Activated naive CD4-positive, alpha-beta T cell treated with anti-CD3 and anti-CD28 coated beads, Interleukin-2, amount 10 ng/mL, durations not matched to agents 7 days and 5 days (primary cell): ENCODE measurements at regions not wholly inside any gene's neighbourhood (a gene's known extent, or its start where the extent isn't known, plus 50 kb on each side); places are given as distances from the start of the nearest gene placed in this dataset.
"Not testable (repeated sequence)": the region's sequence is repeated elsewhere in the genome, so short reads cannot be mapped to it uniquely, and the experiment has no call there.

Experiments used
- CTCF ChIA-PET: fragments of 350-600 bp; sonication (Branson Sonifier 250); formaldehyde crosslinking; loops from one replicate; lab custom pipeline; 2021; ENCODE audit warnings: antibody characterized with exemption; lab: Charles Lee
- DNase-seq: peaks from one replicate; pipeline ENCODE4 v3.0.0-alpha.2; 2020
- H3K27ac Mint-ChIP-seq: one replicate; pipeline ENCODE4 v1.8.0; 2021; ENCODE audit warnings: mild to moderate bottlenecking, moderate library complexity, mixed read lengths
- H3K27me3 Mint-ChIP-seq: one replicate; pipeline ENCODE4 v1.8.0; 2021; ENCODE audit warnings: mild to moderate bottlenecking, mixed read lengths
- H3K36me3 Mint-ChIP-seq: one replicate; pipeline ENCODE4 v1.8.0; 2021; ENCODE audit warnings: mixed read lengths
- H3K4me1 Mint-ChIP-seq: one replicate; pipeline ENCODE4 v1.8.0; 2021; ENCODE audit warnings: mixed read lengths
- H3K4me3 Mint-ChIP-seq: one replicate; pipeline ENCODE4 v1.8.0; 2021; ENCODE audit warnings: mild to moderate bottlenecking, moderate library complexity, mixed read lengths
- H3K9me3 Mint-ChIP-seq: one replicate; pipeline ENCODE4 v1.8.0; 2021; ENCODE audit warnings: mixed read lengths

DNA sequence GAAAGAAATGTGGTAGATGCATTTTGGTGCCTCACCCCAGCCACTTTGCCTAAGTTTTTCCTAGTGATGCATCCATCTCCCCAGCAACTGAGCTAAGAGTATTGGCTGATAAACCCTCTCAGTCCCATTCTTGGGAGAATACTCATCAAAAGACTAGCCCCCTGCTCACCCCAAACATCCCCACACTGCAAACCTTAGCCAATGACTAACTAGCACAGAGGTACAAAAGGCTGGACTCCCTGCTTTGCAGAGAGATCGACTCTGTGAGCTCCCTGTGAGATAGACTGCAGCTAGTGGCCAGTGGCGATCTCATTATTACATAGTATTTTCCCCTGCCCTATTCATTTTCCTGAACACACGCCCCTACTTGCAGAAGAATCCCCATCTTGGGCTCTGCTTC lies 155.3 kb downstream of the HHIPL2 start:
- no peak overlapping the region for H3K27ac Mint-ChIP-seq
- CTCF ChIA-PET = no interaction called here
- no peak overlapping the region for H3K4me3 Mint-ChIP-seq
- H3K4me1 Mint-ChIP-seq = no peaks in the 10 kb centered on the region
- H3K27me3 Mint-ChIP-seq = peaks cover 7% of the 10 kb centered on the region
- no peak for DNase-seq
- H3K9me3 Mint-ChIP-seq = peaks cover 4% of the 10 kb centered on the region
- no peaks in the 10 kb centered on the region for H3K36me3 Mint-ChIP-seq

DNA sequence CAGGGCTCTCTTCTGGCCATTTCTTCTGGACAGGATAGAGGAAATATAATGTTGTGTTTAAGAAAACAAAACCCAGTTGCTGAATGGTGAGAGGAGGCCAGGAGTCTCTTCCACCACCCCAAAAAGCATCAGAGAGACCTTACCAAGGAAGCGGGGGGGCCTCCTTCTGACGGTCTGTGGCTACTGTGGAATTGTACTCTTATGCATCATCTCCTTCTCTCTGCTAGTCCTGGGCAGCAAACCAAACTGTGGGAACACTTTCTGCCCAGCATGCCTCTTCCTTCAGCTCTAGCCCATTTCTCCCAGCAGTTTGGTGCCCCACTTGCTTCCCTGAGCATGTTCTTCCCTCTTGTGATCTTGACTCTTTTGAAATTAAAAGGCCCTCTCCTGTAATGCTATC lies 157.7 kb downstream of the HHIPL2 start:
- no peaks in the 10 kb centered on the region for H3K36me3 Mint-ChIP-seq
- peaks cover 7% of the 10 kb centered on the region for H3K27me3 Mint-ChIP-seq
- H3K27ac Mint-ChIP-seq = no peak overlapping the region
- H3K4me3 Mint-ChIP-seq = no peak overlapping the region
- DNase-seq = no peak
- no peaks in the 10 kb centered on the region for H3K4me1 Mint-ChIP-seq
- CTCF ChIA-PET = no interaction called here
- peaks cover 4% of the 10 kb centered on the region for H3K9me3 Mint-ChIP-seq

DNA sequence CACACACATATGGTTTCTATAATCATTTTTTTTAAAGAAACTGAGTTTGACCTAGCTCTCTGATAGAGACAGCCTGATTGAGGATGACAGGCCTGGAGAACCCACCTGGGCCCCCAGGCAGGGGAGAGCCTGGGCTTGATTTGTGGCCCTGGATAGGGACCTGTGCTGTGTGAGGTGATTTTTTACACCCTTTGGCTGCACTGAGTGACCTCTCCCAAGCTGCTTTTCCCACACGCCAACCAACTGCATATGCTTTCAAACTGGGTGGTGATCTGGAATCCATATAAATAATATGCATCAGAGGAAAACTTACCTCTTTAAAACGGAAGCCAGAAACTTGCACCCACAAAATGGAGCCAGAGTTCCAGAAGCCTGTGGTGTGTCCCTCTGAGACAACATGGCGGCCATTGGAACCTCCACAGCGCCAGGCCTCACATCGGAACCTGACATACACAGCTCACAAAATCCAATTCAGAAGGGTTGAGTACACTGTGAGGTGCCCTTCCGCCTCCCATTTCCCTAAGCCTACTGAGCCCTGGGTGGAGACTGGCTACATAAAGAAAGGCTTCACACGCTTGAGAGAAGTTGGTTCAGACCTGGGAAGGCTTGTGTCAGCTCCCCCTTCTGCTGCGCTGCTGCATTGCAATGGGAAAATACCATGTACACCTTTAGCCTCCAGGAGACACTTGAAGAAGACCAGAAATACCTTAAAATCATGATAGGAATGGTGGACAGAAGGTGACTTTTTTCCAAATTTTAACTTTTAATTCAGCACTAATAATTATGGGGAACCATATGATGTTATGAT lies 160.7 kb downstream of the HHIPL2 start:
- Mint-ChIP-seq H3K4me3 (no peak overlapping the region), H3K27ac (no peak overlapping the region)
- CTCF ChIA-PET = no interaction called here

DNA sequence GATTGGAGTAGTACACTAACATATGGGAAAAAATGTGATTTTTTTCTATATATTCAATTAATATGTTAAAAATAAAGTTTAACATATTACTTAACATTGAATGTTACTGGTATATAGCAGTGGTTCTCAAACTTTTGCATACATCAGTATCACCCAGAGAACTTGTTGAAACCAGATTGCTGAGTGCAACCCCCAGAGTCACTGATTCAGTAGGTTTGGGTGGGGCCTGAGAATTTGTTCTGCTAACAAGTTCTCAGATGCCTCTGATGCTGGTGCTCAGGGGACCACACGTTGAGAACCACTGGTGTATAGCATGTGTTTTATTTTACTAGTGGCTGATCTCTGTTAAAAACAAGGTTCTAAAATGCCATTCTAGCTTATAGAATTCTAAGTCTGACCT lies 161.9 kb downstream of the HHIPL2 start:
- Mint-ChIP-seq H3K4me1 (no peaks in the 10 kb centered on the region), H3K27me3 (no peaks in the 10 kb centered on the region), H3K4me3 (no peak overlapping the region), H3K9me3 (peaks cover 3% of the 10 kb centered on the region), H3K36me3 (no peaks in the 10 kb centered on the region), H3K27ac (no peak overlapping the region)
- DNase-seq = no peak
- CTCF ChIA-PET = no interaction called here

More for the DNA sequence above, 160.7 kb downstream of the HHIPL2 start:
- H3K4me1 Mint-ChIP-seq = no peaks in the 10 kb centered on the region
- peaks cover 7% of the 10 kb centered on the region for H3K27me3 Mint-ChIP-seq
- peaks cover under 1% of the 10 kb centered on the region for H3K9me3 Mint-ChIP-seq
- no peaks in the 10 kb centered on the region for H3K36me3 Mint-ChIP-seq
- no peak for DNase-seq

DNA sequence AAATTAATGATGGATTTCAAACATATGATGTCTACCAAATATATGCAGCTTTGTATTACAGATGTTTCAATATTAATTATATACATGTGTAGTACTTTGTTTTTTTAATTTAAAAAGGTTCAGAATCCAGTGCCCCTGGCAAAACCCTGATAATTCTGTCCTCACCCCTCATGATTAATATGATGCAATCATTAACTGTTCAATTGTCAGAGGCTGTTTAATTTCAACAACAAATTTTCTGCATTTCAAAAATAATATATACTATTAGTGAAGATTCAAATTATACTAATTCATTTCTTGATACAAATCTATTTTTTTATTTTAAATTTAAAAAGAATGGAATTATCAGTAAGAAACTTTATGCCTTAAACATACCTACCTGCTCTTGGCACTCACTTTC lies 162.6 kb downstream of the HHIPL2 start:
- Mint-ChIP-seq H3K4me1 (no peaks in the 10 kb centered on the region), H3K4me3 (no peak overlapping the region), H3K36me3 (no peaks in the 10 kb centered on the region), H3K27ac (no peak overlapping the region), H3K9me3 (peaks cover 7% of the 10 kb centered on the region), H3K27me3 (no peaks in the 10 kb centered on the region)
- DNase-seq = no peak
- CTCF ChIA-PET = no interaction called here

DNA sequence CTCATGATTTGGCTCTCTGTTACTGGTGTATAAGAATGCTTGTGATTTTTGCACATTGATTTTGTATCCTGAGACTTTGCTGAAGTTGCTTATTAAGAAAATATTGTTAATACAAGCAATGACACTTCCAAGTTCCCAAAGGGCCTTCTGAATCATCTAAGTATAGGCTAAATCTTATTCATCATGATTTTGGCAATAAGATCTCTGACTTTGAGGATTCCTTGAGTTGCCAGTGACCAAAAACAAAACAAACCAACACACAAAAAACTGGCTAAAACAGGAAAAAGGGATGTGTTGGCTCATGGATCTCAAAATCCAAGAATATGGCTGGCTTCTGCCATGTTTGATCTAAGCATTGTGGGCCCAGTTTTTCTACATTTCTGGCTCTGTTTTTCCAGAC lies 163.4 kb downstream of the HHIPL2 start:
- no peak overlapping the region for H3K27ac Mint-ChIP-seq
- H3K36me3 Mint-ChIP-seq = no peaks in the 10 kb centered on the region
- H3K4me1 Mint-ChIP-seq = no peaks in the 10 kb centered on the region
- peaks cover 13% of the 10 kb centered on the region for H3K9me3 Mint-ChIP-seq
- H3K27me3 Mint-ChIP-seq = no peaks in the 10 kb centered on the region
- CTCF ChIA-PET = no interaction called here
- H3K4me3 Mint-ChIP-seq = no peak overlapping the region
- DNase-seq = no peak

DNA sequence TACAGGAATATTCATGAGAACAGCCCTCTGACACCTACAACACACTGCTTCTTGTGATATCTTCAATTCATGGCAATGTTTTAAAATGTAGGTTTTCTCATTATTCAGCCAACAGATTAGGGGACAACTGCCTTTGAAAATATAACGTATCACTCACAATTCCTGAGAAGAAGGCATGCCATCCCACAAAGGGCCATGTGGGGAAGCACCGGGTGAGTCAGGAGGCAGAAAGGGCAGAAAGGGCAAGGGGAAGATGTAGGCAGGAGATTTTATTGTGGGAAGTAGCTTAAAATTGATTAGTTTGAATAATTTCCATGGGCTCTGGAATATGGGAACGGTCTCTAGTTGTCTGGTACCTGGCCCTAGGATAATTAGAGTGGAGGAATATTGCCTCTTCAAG lies 165.7 kb downstream of the HHIPL2 start:
- no peaks in the 10 kb centered on the region for H3K4me1 Mint-ChIP-seq
- CTCF ChIA-PET = no interaction called here
- no peaks in the 10 kb centered on the region for H3K36me3 Mint-ChIP-seq

DNA sequence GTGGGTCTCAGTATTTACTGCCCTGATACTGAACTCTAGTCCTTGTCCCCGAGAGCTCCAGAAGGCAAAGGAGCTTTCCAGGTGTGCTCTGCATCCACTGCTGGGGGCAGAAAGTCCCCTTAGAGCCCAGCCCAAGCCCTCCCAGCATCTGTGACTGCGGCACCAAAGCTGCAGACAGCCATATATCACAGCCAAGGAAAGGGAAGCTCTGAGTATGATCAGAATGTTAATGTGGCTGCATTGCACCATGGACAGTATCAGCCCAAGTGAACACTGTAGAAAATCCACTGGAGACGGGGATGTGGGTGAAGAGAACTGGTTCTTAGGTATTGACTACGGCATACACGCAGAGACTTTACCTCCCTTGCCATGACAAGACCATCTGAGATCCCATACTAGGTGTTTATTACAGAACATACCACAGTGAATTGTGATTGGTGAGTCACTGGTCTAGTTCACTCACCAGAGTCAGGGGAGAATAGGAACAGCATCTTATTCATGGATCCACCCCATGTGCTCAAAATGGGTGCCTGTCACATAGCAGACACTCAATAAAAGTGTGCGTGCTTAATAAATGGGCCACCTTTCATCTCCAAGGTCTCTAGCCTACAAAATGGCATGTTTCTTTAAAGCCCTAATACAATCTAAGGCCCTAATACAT lies 170.3 kb downstream of the HHIPL2 start:
- Mint-ChIP-seq H3K4me1 (no peaks in the 10 kb centered on the region), H3K27ac (no peak overlapping the region), H3K27me3 (no peaks in the 10 kb centered on the region), H3K4me3 (no peak overlapping the region), H3K9me3 (peaks cover 15% of the 10 kb centered on the region), H3K36me3 (no peaks in the 10 kb centered on the region)
- DNase-seq = no peak
- CTCF ChIA-PET = no interaction called here

More for the DNA sequence above, 165.7 kb downstream of the HHIPL2 start:
- Mint-ChIP-seq H3K4me3 (no peak overlapping the region), H3K9me3 (peaks cover 13% of the 10 kb centered on the region), H3K27ac (no peak overlapping the region), H3K27me3 (no peaks in the 10 kb centered on the region)
- DNase-seq = no peak

DNA sequence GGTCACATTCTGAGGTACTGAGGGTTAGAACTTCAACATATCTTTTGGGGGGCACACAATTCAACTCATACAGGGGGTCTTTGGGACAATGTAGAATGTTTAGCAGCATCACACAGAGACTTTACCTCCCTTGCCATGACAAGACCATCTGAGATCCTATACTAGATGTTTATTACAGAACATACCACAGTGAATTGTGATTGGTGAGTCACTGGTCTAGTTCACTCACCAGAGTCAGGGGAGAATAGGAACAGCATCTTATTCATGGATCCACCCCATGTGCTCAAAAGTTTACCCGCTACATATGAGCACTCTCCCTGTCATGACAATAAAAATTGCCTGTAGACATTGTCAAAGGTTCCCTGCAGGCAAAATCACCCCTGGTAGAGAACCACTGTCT lies 171.1 kb downstream of the HHIPL2 start:
- H3K27ac Mint-ChIP-seq, CTCF ChIA-PET, H3K4me3 Mint-ChIP-seq, H3K4me1 Mint-ChIP-seq, DNase-seq, H3K27me3 Mint-ChIP-seq, H3K36me3 Mint-ChIP-seq: not testable (repeated sequence)
- peaks cover 12% of the 10 kb centered on the region for H3K9me3 Mint-ChIP-seq

DNA sequence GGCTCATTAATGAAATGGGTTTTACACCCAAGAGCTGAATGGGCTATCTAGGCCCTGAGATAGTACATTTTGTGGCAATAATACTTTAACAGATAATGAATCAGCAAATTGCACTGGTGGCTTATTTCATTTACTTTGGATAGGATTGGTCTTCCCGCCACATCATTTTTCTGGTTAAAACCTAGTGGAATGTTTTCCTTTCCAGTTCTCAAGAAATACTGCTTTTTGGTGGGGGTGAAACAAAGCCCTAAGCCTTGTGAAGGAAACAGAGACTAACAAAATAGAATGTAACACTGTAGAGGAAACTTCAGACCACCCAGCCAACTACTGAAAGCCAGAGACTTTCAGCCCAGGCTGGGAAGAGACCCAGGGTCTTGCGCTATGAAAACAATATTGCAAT lies 172.2 kb downstream of the HHIPL2 start:
- Mint-ChIP-seq H3K4me1 (no peaks in the 10 kb centered on the region), H3K36me3 (no peaks in the 10 kb centered on the region), H3K4me3 (no peak overlapping the region), H3K9me3 (peaks cover 12% of the 10 kb centered on the region), H3K27ac (no peak overlapping the region), H3K27me3 (no peaks in the 10 kb centered on the region)
- CTCF ChIA-PET = no interaction called here
- DNase-seq = no peak

DNA sequence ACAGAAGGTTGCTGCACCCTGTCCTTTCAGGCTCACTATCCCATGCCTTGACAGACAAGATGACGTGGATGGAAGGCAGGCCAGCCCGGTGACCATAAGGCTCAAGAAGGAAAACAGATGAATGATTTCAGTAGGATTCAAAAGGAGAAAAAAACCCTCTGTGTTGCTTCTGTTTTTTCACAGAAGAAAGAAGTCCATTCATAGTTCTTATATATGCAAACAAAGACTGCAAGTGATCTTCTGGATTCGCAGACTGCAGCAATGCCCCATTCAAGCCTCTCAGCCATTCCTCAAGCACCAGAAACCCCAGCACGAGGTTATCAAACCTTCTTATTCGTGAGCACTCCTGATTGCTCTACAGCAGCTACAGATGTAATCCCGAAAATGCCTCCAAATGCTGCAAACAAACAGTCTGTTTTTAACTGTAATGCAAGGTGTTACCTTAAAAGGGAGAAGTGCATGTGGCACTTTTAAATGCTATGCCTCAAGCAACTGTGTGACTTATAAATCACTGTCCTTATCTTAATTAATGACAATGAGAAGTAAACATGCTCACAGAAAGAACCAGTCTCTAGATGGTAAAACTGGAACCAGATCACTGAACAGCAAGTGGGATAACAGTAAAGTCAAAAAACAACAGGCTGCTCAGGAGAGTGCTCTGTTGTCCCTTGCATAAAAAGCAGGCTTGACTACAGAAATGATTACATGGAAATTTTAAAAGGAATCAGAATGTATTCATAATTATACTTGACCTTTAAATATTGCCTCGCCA lies 173.9 kb downstream of the HHIPL2 start:
- no peaks in the 10 kb centered on the region for H3K36me3 Mint-ChIP-seq

DNA sequence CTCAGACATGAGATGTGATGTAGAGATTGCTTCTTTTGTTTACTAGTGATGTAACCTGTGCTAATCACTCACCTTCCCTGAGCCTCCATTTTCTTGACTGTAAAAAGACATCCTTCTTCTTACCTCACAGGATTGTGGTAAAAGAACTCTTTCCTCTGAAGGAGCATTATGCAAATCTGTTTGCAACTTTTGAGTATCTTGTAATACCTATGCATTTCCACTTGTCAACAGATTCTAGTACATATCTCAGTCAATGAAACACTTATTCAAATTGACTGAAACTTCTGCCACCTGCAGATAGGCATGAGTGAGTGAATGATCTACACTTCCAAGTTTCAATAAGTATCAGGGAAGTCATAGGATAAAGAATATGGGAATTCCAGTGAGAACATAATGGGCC lies 174.7 kb downstream of the HHIPL2 start:
- Mint-ChIP-seq H3K9me3 (peaks cover 2% of the 10 kb centered on the region), H3K4me3 (no peak overlapping the region), H3K4me1 (no peaks in the 10 kb centered on the region), H3K27me3 (no peaks in the 10 kb centered on the region), H3K36me3 (no peaks in the 10 kb centered on the region), H3K27ac (no peak overlapping the region)
- CTCF ChIA-PET = no interaction called here
- no peak for DNase-seq

More for the DNA sequence above, 173.9 kb downstream of the HHIPL2 start:
- no peak for DNase-seq
- Mint-ChIP-seq H3K27me3 (no peaks in the 10 kb centered on the region), H3K27ac (no peak overlapping the region), H3K4me1 (no peaks in the 10 kb centered on the region), H3K9me3 (peaks cover 2% of the 10 kb centered on the region), H3K4me3 (no peak overlapping the region)
- CTCF ChIA-PET = no interaction called here

DNA sequence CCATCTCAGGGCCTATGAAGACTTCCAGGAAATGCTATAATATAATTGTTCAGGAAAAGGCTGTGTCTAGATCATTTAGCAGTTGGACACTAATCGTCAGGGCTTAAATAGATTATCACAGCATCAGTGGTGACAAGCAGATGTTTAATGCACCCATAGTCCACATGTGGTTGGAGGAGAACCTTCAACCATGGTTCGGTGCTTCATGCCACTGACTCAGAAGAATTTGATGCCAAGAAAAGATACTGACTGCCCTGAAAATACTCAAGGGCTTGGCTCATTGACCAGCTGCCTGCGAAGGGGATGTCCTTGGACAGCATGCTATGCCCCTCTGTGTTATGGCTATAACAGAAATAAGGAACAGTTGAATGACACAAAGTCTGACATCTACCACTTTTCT lies 175.7 kb downstream of the HHIPL2 start:
- H3K4me1 Mint-ChIP-seq = no peaks in the 10 kb centered on the region
- DNase-seq = no peak
- CTCF ChIA-PET = no interaction called here
- no peak overlapping the region for H3K4me3 Mint-ChIP-seq
- no peaks in the 10 kb centered on the region for H3K36me3 Mint-ChIP-seq
- peaks cover 2% of the 10 kb centered on the region for H3K9me3 Mint-ChIP-seq
- no peak overlapping the region for H3K27ac Mint-ChIP-seq
- no peaks in the 10 kb centered on the region for H3K27me3 Mint-ChIP-seq

DNA sequence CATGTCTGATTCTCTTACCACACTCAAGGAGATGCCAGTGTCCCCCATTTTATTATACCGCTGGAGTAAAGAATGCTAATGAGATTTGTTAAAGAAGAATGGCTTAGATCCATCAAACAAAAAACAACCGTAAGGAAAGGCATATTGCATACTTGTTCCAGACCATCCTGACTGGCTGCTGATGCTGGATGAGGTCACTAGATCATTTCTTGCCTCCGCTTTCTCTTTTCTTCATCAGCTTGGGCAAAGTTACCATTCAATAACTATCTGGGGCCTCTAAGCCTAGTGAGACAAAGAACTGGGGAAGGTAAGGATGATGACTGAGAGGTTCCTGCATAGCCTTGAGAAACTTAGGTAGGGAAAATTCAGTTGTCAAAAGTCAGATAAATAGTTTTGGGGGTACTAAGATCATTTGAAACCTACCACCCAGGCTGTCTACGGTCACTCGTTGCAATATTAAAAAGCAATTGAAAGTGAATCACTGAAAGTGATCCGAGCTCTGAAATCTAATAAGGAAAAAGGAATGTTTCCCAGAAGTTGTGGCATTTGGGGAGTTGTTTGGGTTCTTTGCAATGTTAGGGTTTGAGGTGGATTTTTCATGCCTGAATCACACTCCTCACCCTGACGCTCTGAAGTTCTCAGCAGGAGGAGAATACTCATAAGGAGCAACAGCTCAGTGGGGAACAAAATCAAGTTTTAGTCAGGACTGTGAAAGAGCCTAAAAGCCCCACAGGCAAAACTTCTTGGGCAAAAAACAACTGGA lies 176.8 kb downstream of the HHIPL2 start:
- no peaks in the 10 kb centered on the region for H3K36me3 Mint-ChIP-seq
- H3K9me3 Mint-ChIP-seq = no peaks in the 10 kb centered on the region
- CTCF ChIA-PET = no interaction called here

More for the DNA sequence above, 176.8 kb downstream of the HHIPL2 start:
- Mint-ChIP-seq H3K4me3 (no peak overlapping the region), H3K27ac (no peak overlapping the region), H3K4me1 (no peaks in the 10 kb centered on the region), H3K27me3 (no peaks in the 10 kb centered on the region)
- no peak for DNase-seq
